ENCODE measurements at regions not wholly inside any gene's neighbourhood (a gene's known extent, or its start where the extent isn't known, plus 50 kb on each side); places are given as distances from the start of the nearest gene placed in this dataset.

GRCh38 chr11:92762121-92762540, 207.3 kb upstream of the MTNR1B start:
- TF ChIP-seq, protein P1, sequence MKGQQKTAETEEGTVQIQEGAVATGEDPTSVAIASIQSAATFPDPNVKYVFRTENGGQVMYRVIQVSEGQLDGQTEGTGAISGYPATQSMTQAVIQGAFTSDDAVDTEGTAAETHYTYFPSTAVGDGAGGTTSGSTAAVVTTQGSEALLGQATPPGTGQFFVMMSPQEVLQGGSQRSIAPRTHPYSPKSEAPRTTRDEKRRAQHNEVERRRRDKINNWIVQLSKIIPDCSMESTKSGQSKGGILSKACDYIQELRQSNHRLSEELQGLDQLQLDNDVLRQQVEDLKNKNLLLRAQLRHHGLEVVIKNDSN (IDR thresholded peaks at IDR 0.05), result no peak
- TF ChIP-seq EGR1 (IDR thresholded peaks at IDR 0.05), result no peak
- TF ChIP-seq REST (IDR thresholded peaks at IDR 0.05; ENCODE audit: low read depth), result no peak
- no peak for TF ChIP-seq NFIC (IDR thresholded peaks at IDR 0.05)
- TF ChIP-seq CEBPB (IDR thresholded peaks at IDR 0.05), result no peak
- no peak for TF ChIP-seq CREB1 (IDR thresholded peaks at IDR 0.05; ENCODE audit: low read depth)
- TF ChIP-seq TEAD4 (IDR thresholded peaks at IDR 0.05), result no peak
- TF ChIP-seq EP300 (IDR thresholded peaks at IDR 0.05; ENCODE audit: borderline replicate concordance), result no peak
- TF ChIP-seq FOXM1 (IDR thresholded peaks at IDR 0.05; ENCODE audit: borderline replicate concordance, low read depth), result no peak
- no peak for TF ChIP-seq TCF12 (IDR thresholded peaks at IDR 0.05; ENCODE audit: low read depth)
- TF ChIP-seq ZBTB7A (IDR thresholded peaks at IDR 0.05; ENCODE audit: low read depth), result no peak
- no peak for TF ChIP-seq TAF1 (IDR thresholded peaks at IDR 0.05; ENCODE audit: low read depth)
- no peak for TF ChIP-seq RAD21 (IDR thresholded peaks at IDR 0.05; ENCODE audit: low read depth)
- TF ChIP-seq YY1 (IDR thresholded peaks at IDR 0.05; ENCODE audit: low read depth), result no peak

DNA sequence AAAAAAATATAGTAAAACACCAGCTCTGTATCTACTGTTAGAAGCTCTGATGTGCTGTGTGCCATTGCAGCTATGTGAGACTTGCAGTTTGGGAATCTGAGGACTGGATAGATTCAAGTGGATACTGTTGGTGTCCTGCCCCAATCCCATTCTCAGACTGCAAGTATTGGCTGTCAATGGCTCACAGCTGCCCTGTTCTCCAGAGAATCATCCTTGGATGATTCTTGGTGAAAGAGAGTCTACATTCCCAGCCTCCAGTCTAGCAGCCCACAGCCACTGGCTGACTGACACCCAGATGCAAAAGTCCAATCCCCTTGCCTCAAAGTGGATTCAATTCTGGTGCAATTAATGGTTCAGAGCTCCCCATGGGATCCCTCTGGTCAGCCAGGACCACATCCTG, 206.1 kb upstream of the MTNR1B start:
- TF ChIP-seq CREB1 (IDR thresholded peaks at IDR 0.05; ENCODE audit: low read depth) (no peak), TAF1 (IDR thresholded peaks at IDR 0.05; ENCODE audit: low read depth) (no peak)

DNA sequence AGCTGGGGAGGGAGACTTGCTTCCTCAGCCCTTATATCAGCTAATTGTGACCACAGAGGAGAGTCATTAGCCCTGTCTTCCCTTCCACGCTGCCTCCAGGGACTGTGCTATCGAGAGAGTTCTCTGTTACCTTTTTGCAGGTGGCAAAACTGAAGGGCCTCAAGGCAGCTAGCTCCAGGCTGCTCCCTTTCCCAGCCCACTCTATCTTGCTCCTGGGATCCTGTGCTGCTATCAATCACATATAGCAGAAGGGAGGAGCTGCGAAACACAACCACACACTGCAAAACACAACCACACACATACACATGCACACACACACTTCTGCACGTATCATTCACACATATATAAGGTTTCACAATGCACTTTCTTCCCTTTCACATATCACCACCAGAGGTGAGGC, 205.3 kb upstream of the MTNR1B start:
- TF ChIP-seq TAF1 (IDR thresholded peaks at IDR 0.05; ENCODE audit: low read depth) (no peak), FOXM1 (IDR thresholded peaks at IDR 0.05; ENCODE audit: borderline replicate concordance, low read depth) (no peak), CEBPB (IDR thresholded peaks at IDR 0.05) (no peak), CREB1 (IDR thresholded peaks at IDR 0.05; ENCODE audit: low read depth) (no peak), EP300 (IDR thresholded peaks at IDR 0.05; ENCODE audit: borderline replicate concordance) (no peak)

DNA sequence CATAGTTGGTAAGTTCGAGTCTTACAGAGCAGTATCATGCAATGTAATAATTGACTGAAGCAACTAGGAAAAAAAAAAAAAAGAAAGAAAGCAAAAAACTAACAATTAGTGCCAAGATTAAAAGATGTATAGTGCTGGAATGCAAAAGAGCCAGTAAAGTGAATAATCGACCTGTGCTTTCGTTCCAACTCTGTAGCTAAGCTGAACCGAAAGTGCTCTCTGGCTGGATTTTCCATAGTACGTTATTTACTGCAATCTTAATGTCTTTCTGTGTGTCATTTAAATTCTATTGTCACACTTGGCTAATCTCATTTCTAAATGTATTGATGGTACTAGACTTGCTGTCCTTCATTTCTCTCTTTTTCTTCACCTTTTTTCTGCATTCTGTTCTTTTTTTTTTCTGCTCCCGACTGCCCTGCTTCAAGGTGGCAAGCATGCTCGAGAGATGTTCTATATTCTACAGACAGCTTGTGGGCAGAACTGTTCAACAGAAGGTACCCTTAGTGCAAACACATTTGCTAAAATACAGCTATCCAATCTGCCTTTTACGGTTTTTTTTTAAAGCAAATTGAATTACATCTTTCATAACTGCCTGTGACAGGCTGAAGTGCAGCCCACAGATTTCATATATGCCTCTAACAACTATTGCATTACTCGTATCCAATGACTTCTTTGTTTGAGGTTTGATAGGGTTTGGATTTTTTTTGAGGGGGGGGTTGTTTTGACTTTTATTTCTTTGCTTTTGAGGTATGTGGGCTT, 204.2 kb upstream of the MTNR1B start:
- TF ChIP-seq RAD21 (IDR thresholded peaks at IDR 0.05; ENCODE audit: low read depth), result no peak
- TF ChIP-seq TAF1 (IDR thresholded peaks at IDR 0.05; ENCODE audit: low read depth), result no peak
- no peak for TF ChIP-seq TEAD4 (IDR thresholded peaks at IDR 0.05)
- no peak for TF ChIP-seq TCF12 (IDR thresholded peaks at IDR 0.05; ENCODE audit: low read depth)
- no peak for TF ChIP-seq EGR1 (IDR thresholded peaks at IDR 0.05)
- TF ChIP-seq REST (IDR thresholded peaks at IDR 0.05; ENCODE audit: low read depth), result no peak
- no peak for TF ChIP-seq CEBPB (IDR thresholded peaks at IDR 0.05)

DNA sequence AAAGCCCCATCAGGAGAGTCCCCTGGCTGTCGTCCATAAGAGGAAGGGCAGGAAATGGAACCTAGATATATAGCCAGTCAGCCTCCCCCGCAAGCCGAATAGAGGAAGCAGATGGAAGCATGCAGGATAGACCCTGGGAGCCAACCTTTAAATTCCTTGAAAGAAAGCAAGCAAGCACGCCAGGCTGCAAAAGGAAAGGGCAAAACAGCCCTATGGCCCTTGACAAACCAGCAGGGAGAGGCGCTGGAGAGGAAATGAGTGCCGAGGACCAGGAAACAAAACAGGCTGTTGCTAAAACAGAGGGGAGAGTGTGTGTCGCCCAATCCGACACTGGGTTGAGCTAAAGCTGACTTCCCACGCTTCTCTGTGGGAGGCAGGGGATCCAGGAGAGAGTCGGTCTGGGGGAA, 203.5 kb upstream of the MTNR1B start:
- no peak for TF ChIP-seq TCF12 (IDR thresholded peaks at IDR 0.05; ENCODE audit: low read depth)
- no peak for TF ChIP-seq CEBPB (IDR thresholded peaks at IDR 0.05)
- no peak for TF ChIP-seq FOXM1 (IDR thresholded peaks at IDR 0.05; ENCODE audit: borderline replicate concordance, low read depth)
- TF ChIP-seq, protein P1 (IDR thresholded peaks at IDR 0.05), result no peak
- TF ChIP-seq NFIC (IDR thresholded peaks at IDR 0.05), result no peak
- no peak for TF ChIP-seq ZBTB7A (IDR thresholded peaks at IDR 0.05; ENCODE audit: low read depth)
- TF ChIP-seq REST (IDR thresholded peaks at IDR 0.05; ENCODE audit: low read depth), result no peak
- TF ChIP-seq EGR1 (IDR thresholded peaks at IDR 0.05), result no peak
- TF ChIP-seq YY1 (IDR thresholded peaks at IDR 0.05; ENCODE audit: low read depth), result no peak
- no peak for TF ChIP-seq TEAD4 (IDR thresholded peaks at IDR 0.05)
- no peak for TF ChIP-seq EP300 (IDR thresholded peaks at IDR 0.05; ENCODE audit: borderline replicate concordance)
- TF ChIP-seq TAF1 (IDR thresholded peaks at IDR 0.05; ENCODE audit: low read depth), result no peak
- TF ChIP-seq MAX (IDR thresholded peaks at IDR 0.05), result no peak
- no peak for TF ChIP-seq RAD21 (IDR thresholded peaks at IDR 0.05; ENCODE audit: low read depth)
